ENCODE measurements at regions not wholly inside any gene's neighbourhood (a gene's known extent, or its start where the extent isn't known, plus 50 kb on each side); places are given as distances from the start of the nearest gene placed in this dataset.

DNA sequence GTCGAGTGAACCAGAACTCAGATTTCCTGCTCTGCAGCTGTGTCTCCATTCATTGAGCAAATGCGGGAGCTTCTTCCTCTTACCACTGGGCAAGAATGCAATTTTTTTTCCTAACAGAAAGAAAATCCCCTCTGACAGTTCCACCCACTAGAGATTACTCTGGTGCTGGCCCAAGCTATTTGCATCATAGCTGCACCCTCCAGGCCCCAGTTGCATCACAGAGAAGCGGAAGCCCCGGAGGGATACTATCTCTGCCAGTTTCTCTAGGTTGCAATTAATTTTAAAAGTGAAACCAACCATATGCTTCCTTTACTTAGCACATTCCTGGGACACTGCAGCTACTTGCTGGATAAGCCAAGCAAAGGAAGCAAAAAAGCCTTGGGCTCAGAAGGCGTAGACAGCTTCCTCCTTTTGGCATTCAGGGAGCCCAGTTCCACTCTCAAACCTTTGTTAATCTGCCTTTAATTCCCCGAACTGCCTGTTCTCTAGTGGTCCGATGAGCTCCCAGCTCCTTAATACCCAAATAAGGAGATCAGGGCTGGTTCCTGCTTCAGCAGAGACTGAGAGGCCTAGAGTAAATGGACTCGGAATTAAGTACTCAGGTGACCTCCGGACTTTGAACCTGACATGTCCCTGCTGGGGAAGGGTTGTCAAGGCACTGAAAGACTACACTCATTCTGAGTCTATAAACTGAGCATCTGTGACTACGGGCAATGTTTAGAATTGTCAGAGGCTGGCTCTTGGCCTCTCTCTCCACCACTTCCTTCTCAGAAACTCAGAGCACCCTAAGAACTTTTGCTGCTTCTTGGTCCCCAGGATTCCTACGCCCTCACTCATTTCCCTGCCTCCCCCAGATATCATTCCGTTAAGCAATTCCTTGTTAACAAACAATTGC lies 72.5 kb upstream of the TNFSF18 start:
- no peak for TF ChIP-seq CSRNP3 (CRISPR knock-in tag; IDR thresholded peaks at IDR 0.05)
- TF ChIP-seq, protein P1, sequence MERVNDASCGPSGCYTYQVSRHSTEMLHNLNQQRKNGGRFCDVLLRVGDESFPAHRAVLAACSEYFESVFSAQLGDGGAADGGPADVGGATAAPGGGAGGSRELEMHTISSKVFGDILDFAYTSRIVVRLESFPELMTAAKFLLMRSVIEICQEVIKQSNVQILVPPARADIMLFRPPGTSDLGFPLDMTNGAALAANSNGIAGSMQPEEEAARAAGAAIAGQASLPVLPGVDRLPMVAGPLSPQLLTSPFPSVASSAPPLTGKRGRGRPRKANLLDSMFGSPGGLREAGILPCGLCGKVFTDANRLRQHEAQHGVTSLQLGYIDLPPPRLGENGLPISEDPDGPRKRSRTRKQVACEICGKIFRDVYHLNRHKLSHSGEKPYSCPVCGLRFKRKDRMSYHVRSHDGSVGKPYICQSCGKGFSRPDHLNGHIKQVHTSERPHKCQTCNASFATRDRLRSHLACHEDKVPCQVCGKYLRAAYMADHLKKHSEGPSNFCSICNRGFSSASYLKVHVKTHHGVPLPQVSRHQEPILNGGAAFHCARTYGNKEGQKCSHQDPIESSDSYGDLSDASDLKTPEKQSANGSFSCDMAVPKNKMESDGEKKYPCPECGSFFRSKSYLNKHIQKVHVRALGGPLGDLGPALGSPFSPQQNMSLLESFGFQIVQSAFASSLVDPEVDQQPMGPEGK (CRISPR knock-in tag; IDR thresholded peaks at IDR 0.05; ENCODE audit: borderline replicate concordance), result no peak
- no peak for TF ChIP-seq ARNTL (CRISPR knock-in tag; IDR thresholded peaks at IDR 0.05; ENCODE audit: borderline replicate concordance, low read depth)
- peak; percentile 45; the same call in 1 of the 2 replicates for TF ChIP-seq TOX (CRISPR knock-in tag; IDR thresholded peaks at IDR 0.05; ENCODE audit: borderline replicate concordance)
- TF ChIP-seq ZFP3 (CRISPR knock-in tag; IDR thresholded peaks at IDR 0.05), result no peak
- no peak for TF ChIP-seq ESRRG (CRISPR knock-in tag; IDR thresholded peaks at IDR 0.05)
- no peak for TF ChIP-seq ZNF8 (CRISPR knock-in tag; IDR thresholded peaks at IDR 0.05)
- no peak for TF ChIP-seq ZFP30 (CRISPR knock-in tag; IDR thresholded peaks at IDR 0.05)
- TF ChIP-seq CSDC2 (CRISPR knock-in tag; IDR thresholded peaks at IDR 0.05), result no peak
- no peak for TF ChIP-seq SNAI2 (CRISPR knock-in tag; IDR thresholded peaks at IDR 0.05)
- no peak; the same call in 1 of the 2 replicates for TF ChIP-seq RARB (CRISPR knock-in tag; IDR thresholded peaks at IDR 0.05)
- TF ChIP-seq, protein P2, sequence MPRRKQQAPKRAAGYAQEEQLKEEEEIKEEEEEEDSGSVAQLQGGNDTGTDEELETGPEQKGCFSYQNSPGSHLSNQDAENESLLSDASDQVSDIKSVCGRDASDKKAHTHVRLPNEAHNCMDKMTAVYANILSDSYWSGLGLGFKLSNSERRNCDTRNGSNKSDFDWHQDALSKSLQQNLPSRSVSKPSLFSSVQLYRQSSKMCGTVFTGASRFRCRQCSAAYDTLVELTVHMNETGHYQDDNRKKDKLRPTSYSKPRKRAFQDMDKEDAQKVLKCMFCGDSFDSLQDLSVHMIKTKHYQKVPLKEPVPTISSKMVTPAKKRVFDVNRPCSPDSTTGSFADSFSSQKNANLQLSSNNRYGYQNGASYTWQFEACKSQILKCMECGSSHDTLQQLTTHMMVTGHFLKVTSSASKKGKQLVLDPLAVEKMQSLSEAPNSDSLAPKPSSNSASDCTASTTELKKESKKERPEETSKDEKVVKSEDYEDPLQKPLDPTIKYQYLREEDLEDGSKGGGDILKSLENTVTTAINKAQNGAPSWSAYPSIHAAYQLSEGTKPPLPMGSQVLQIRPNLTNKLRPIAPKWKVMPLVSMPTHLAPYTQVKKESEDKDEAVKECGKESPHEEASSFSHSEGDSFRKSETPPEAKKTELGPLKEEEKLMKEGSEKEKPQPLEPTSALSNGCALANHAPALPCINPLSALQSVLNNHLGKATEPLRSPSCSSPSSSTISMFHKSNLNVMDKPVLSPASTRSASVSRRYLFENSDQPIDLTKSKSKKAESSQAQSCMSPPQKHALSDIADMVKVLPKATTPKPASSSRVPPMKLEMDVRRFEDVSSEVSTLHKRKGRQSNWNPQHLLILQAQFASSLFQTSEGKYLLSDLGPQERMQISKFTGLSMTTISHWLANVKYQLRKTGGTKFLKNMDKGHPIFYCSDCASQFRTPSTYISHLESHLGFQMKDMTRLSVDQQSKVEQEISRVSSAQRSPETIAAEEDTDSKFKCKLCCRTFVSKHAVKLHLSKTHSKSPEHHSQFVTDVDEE (CRISPR knock-in tag; IDR thresholded peaks at IDR 0.05), result no peak
